NCI-H748 treated with DMSO at 0.1 percent for 48 hours (cell line): ENCODE measurements at regions not wholly inside any gene's neighbourhood (a gene's known extent, or its start where the extent isn't known, plus 50 kb on each side); places are given as distances from the start of the nearest gene placed in this dataset.
"Not testable (repeated sequence)": the region's sequence is repeated elsewhere in the genome, so short reads cannot be mapped to it uniquely, and the experiment has no call there.

Experiments used
- DNase-seq: peaks from one replicate; lab custom pipeline; 2025; lab: John Stamatoyannopoulos, UW

- DNase-seq, result no peak
These were observed 344.2 kb upstream of the NCAM1 start for GRCh38 chr11:112617098-112617425.

GRCh38 chr11:112617977-112618826, 343.0 kb upstream of the NCAM1 start:
- DNase-seq, result no peak

- DNase-seq, result no peak
These were observed 342.1 kb upstream of the NCAM1 start for GRCh38 chr11:112619106-112619505.

DNA sequence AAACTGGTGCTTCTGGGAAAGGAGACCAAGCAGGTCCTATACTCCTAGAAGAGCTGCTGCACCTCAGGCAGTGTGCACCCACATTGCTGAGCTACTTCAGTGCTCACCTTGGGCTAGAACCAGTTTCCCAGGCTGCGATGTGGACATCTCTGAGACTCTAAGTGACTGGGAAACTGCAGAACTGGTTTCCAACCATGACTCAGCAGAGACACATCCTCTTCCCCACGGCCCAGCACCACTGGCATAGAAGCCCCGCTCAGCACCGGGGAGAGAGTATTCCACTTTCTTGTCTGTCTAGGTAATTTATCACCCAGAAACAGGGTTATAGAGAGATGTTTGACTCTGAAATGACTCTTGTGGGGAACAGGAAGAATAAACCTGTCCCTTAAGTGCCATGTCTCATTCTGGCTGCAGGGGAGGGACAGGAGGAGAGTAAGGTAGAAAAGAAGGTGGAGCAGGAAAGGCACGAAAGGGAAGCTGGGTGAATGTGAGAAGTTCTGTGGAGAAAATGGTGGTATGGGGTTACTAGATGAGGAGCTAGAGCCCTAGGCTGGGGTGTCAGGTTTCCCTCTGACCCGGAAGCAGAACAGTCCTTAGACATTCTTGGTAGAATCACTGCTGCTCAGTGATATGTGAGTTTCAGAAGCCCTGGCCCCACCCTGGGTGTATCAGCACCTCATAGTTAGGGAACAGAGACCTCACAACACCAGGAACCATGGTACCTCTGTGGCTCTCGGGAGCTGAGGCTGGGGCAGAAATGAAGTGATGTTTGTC, 340.4 kb upstream of the NCAM1 start:
- DNase-seq, result no peak

DNA sequence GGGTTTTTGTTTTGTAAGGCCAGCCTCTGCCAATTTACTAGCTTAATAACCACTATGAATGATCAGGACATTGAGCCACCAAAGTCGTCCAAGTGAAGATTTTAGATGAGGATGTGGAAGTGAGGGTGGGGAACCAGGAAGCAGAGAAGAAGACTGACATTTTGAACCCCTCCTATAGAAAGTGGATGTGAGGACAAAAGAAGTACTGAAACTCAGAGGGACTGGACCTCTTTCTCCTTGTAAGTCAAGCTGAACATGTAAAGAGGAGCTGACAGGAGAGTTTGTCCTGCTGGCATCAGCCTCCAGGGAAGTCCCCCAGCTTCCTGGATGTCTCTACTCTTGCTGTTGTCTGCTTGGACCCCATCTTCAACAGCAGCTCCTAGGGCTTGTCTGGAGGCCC, 338.2 kb upstream of the NCAM1 start:
- no peak for DNase-seq

DNA sequence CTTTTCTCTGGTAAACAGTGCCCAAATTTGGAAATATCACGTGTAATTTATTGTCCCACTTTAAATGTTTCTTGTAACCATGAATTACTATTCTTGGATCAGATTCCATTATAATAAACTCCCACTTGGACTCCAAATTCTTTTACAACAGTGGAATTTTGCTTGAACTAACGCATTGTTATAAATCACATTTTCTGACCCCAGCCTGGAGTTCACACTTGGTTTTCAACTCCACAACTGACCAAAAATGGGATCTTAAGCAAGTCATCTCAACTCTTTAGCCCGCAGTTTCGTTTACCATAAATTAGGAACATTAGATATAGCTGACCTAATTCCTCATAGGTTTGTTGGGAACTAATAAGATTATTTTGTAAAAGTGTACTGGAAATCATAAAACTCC, 336.8 kb upstream of the NCAM1 start:
- no peak for DNase-seq

GRCh38 chr11:112624971-112625370, 336.2 kb upstream of the NCAM1 start:
- not testable (repeated sequence) for DNase-seq

GRCh38 chr11:112625814-112626213, 335.4 kb upstream of the NCAM1 start:
- DNase-seq, result peak; percentile 10

DNA sequence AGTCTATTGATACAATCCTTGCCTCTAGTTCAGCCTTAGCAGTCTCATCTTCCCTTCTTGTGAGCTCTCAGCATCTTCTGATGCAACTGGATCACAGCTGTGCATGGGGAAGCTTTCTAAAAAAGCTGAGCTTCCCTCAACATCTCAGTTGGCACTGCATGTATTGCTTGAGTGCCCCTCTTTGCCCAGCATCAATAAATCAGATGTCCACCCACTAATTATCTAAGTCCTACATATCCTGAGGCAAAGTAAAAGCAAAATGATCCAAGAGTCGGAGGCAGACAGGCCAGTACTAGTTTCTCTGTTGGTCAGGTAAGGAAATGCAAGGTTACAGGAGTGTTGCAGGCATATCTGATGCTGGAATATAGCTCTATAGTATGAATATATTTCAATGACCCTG, 334.5 kb upstream of the NCAM1 start:
- no peak for DNase-seq

DNA sequence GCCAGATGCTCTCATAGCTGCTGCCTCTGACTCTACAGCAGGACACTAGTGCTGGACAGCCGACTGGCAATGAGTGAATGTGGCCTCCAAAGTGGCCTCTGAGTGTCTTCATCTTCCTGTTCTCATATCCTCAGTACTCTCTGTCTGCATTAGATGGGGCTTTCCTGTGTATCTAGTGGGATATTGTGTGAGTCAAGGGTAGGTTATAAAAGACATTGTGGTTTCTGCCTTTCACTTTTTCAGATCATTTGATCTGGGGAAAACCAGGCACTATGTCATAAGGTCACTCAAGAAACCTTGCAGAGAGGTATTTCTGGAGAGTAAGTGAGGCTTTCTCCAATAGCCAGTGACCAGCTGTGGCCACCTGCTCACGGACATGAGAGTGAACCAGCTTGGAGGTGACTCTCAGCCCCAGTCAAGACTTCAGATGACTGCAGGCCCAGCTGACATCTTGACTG, 333.6 kb upstream of the NCAM1 start:
- no peak for DNase-seq

- no peak for DNase-seq
These were observed 332.5 kb upstream of the NCAM1 start for GRCh38 chr11:112628676-112629075.

DNA sequence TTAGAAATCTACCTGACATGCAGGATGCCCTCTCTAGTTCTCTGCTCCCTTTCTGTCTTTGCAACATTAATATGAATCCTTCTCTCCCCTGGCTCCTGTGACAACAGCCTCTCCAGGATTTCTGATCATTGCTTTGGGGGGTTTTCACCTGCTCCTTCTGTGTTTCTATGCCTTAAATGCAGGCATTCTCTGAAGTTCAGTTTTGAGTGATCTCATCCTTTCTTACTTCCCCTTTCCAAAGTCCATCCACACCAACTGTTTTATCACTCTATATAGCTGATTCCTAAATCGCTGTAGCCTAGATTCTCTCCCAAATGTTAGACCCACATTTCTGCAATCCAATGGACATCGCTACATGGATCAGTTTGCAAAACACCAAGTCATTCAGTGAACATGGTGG, 330.7 kb upstream of the NCAM1 start:
- DNase-seq, result no peak

GRCh38 chr11:112631333-112631732, 329.9 kb upstream of the NCAM1 start:
- DNase-seq, result no peak

DNA sequence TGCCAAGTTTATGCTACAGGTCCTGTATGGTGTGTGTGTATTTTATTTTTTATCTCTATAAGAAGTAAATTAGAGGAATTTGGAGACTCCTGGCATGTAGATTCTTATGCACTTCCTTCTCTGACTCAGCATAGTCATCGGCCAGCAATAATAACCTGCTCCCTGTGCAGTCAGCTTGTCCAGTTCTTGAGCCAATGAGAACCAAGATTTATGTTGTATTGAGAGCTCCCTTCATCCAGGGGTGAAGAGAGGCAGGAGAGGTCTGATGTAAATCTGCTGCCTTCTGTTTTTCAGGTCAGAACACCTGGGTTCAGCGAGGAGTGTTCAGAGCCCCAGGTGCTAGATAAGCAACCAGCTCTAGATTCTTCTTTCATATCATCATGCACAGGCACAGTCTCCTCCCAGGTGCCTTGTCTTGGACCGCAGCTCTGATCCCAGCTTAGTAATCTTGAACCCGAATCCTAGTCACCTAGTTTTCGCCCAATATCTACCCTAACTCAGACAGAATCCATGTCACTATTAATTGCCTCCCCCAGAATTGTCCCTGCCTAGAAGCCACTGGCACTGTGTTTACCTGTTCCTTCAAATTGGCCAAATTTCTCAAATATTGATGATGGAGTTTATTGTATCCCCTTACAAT, 328.2 kb upstream of the NCAM1 start:
- no peak for DNase-seq

DNA sequence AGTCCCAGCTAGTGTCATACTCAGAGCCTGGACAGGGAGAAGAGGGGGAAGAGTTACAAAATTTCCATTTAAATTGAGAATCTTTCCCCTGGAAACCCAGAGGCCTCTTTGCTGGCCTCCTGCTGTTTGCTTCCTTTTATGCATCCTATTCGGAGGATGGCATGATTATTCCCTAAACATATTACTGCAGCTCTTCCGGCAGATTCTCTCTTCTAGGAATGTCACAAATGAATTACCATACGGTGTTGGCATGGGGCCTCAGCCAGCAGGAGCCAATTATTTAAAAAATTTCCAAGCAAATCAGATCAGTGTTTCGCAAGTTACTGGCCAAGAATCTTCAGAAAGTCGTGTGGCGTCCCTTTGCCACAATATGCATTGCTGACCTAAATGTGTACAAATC, 326.7 kb upstream of the NCAM1 start:
- DNase-seq, result no peak

- DNase-seq, result no peak
These were observed 326.1 kb upstream of the NCAM1 start for GRCh38 chr11:112634995-112635737.

GRCh38 chr11:112637076-112637475, 324.1 kb upstream of the NCAM1 start:
- DNase-seq, result no peak

- no peak for DNase-seq
These were observed 323.3 kb upstream of the NCAM1 start for GRCh38 chr11:112637876-112638275.

DNA sequence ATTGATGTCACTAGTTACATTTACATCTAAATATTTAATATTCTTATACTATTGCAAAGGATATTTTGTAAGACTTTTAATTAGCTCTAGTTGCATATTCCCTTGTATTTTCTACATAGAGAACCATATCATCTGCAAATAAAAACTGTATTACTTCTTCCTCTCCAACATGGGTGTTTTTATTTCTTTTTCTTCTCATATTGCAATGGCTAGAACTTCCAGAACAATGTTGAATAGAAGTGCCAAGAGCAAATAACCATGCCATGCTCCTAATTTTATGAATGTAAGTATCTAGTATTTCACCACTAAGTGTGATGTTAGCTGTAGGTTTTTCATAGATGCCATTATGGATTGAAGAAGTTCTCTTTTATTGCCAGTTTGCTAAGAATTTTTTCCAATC, 321.8 kb upstream of the NCAM1 start:
- no peak for DNase-seq

DNA sequence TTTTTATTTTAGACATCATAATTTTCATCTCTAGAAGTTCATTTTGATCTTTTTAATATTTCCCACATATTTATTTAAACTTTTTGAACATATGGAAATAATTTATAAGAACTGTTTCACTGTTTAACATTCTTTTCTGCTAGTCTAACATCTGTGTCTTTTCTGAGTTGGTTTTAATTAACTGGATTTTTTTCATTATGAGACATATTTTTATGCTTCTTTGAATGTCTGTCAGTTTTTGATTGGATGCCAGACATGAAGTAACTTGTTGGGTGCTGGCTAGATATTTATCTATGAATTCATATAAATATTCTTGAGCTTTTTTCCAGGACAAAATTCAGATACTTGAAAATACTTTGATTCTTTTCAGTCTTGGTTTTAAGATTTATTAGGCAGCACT, 317.8 kb upstream of the NCAM1 start:
- DNase-seq, result no peak

GRCh38 chr11:112644410-112645131, 316.6 kb upstream of the NCAM1 start:
- DNase-seq, result no peak

- no peak for DNase-seq
These were observed 311.4 kb upstream of the NCAM1 start for GRCh38 chr11:112649856-112650255.
